VCaP (cell line): ENCODE measurements at regions not wholly inside any gene's neighbourhood (a gene's known extent, or its start where the extent isn't known, plus 50 kb on each side); places are given as distances from the start of the nearest gene placed in this dataset.

Experiments used
- H3K27ac ChIP-seq: fragments of 450-650 bp; 2 replicates; pipeline ENCODE4 v1.5.1; 2017
- TF ChIP-seq, protein P1 (sequence below): fragments of 450-650 bp; conservative IDR thresholded peaks from 2 replicates; pipeline ENCODE4 v1.5.1; 2017; ENCODE audit warnings: mild to moderate bottlenecking, moderate library complexity

DNA sequence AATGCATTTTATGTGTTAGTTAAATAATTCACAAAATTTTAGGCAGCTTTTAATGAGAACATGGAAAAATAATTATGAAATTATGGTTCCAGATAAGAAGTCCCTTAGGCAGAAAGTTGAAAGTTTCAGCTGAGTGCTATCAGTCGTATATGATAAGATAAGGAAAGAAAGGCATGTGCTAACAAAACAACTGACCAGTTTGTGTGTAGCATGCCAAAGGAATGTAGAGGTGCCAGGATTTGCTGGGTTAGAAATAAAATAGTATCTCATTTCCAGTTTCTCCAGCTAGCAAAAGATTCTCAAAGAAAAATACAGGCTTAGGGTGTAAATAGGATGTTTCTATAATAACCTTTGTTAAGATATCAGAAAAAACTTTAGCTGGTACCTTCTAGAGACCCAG is 1044.5 kb upstream of the CDH8 start:
- TF ChIP-seq, protein P1, sequence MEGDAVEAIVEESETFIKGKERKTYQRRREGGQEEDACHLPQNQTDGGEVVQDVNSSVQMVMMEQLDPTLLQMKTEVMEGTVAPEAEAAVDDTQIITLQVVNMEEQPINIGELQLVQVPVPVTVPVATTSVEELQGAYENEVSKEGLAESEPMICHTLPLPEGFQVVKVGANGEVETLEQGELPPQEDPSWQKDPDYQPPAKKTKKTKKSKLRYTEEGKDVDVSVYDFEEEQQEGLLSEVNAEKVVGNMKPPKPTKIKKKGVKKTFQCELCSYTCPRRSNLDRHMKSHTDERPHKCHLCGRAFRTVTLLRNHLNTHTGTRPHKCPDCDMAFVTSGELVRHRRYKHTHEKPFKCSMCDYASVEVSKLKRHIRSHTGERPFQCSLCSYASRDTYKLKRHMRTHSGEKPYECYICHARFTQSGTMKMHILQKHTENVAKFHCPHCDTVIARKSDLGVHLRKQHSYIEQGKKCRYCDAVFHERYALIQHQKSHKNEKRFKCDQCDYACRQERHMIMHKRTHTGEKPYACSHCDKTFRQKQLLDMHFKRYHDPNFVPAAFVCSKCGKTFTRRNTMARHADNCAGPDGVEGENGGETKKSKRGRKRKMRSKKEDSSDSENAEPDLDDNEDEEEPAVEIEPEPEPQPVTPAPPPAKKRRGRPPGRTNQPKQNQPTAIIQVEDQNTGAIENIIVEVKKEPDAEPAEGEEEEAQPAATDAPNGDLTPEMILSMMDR: no peak
- H3K27ac ChIP-seq: no peak overlapping the region

DNA sequence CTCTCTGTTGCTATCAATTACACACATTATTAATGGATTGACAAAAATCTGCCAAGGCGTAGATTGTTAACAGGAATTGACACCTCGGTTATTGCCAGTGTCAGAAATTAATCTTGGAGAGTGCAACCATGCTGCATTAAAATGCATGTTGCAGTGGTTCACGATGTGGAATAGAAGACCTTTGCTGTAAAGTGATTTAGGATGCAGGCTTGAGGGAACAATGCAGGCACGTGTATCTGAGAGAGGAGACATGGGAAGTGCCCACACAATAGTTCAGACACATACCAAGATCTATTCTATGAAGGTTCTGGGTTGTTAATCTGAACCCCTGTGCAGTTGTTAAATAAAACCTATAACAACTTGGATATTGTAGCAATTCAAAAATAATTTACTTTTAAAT is 1032.8 kb upstream of the CDH8 start:
- no peak overlapping the region for H3K27ac ChIP-seq
- TF ChIP-seq, protein P1: no peak

- no peak overlapping the region for H3K27ac ChIP-seq
- TF ChIP-seq, protein P1: no peak
Measured at GRCh38 chr16:63067141-63067540, 1030.9 kb upstream of the CDH8 start.

- H3K27ac ChIP-seq: no peak overlapping the region
- TF ChIP-seq, protein P1: no peak
Measured at GRCh38 chr16:63066552-63066951, 1030.3 kb upstream of the CDH8 start.

GRCh38 chr16:63061319-63061718 is 1025.1 kb upstream of the CDH8 start:
- TF ChIP-seq, protein P1: no peak
- no peak overlapping the region for H3K27ac ChIP-seq

DNA sequence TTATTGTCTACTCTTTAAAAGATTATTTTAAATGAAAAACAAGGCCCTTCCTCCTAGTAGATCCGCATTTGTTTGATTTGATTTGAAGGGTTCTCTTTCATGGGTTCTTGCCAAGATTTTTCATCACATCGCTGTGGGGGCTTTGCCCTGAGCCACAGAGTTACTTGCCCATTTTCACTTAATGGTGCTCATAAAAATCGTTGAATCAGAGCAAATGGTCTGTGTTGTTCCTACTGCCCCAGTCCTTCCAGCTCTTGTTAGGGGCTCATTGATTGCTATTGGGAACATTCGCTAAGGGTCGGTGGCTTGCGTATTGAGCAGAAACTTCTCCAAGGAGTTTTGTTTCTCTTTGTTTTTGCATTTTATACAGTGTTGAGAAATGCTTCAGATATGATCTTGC is 1023.4 kb upstream of the CDH8 start:
- H3K27ac ChIP-seq: no peak overlapping the region
- TF ChIP-seq, protein P1: no peak

GRCh38 chr16:63057341-63057740 is 1021.1 kb upstream of the CDH8 start:
- H3K27ac ChIP-seq: no peak overlapping the region
- TF ChIP-seq, protein P1: no peak

GRCh38 chr16:63050391-63050790 is 1014.2 kb upstream of the CDH8 start:
- TF ChIP-seq, protein P1: no peak
- no peak overlapping the region for H3K27ac ChIP-seq
